Endometrium (tissue), 2 donors: ENCODE measurements at regions not wholly inside any gene's neighbourhood (a gene's known extent, or its start where the extent isn't known, plus 50 kb on each side); places are given as distances from the start of the nearest gene placed in this dataset.

Experiments used
- FAIRE-seq: peaks from 2 replicates; lab custom pipeline; 2012; peaks lifted over from hg19 to GRCh38; lab: Jason Lieb, UNC
- donor health status: control.
- donor health status: control.

DNA sequence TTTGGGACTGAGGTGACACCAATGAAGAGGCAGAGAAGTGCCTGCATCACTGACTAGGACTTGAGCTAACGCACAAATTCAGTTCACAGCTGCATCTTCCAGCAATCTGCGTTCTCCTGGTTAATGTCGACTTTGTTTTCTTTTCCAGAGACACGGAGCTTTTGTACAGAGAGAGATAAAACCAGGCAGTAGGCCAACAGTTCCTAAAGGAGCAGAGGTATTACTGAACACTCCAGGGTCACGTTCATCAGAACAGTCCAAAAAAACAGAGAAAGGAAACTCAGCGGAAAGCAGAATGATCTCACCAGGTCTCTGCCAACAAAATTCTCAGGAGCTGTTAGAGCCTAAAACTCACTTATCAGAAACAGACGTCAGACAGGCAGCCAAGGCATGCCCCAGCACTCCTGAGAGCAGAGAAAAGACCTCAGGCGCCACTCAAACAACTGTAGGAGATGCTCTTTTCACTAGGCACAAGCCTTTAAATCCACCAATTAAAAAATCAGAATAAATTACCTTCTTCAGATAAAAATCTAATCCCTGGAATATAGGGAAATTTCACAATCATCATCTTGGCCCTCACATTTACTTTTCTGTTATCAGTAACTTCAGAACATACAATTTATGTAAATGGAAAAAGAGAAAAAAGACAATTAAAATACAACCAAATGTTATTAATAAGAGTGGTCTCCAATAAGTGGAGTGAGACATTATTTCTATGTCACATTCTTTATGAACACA, 95.9 kb upstream of the SPTBN1 start:
- peak; percentile 48 for FAIRE-seq

- FAIRE-seq = no peak
These were observed 91.7 kb upstream of the SPTBN1 start for GRCh38 chr2:54364409-54364808.

DNA sequence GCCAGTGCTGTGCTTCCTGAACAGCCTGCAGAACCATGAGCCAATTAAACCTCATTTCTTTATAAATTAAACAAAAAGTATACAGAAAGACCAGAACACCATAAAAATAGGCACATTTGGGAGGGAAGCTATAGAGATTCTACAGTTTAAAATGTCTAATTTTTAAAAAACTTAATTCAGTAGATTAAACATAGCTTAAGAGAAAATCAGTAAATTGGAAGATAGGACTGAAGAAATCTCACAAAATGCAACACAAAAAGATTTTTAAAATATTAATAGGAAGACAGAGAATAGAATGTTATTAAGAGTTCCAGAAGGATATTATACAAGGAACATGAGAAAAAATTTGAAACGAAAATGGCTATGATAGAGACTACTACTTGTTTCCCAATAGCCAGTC, 90.5 kb upstream of the SPTBN1 start:
- FAIRE-seq = no peak

GRCh38 chr2:54366487-54367280, 89.4 kb upstream of the SPTBN1 start:
- FAIRE-seq = no peak

DNA sequence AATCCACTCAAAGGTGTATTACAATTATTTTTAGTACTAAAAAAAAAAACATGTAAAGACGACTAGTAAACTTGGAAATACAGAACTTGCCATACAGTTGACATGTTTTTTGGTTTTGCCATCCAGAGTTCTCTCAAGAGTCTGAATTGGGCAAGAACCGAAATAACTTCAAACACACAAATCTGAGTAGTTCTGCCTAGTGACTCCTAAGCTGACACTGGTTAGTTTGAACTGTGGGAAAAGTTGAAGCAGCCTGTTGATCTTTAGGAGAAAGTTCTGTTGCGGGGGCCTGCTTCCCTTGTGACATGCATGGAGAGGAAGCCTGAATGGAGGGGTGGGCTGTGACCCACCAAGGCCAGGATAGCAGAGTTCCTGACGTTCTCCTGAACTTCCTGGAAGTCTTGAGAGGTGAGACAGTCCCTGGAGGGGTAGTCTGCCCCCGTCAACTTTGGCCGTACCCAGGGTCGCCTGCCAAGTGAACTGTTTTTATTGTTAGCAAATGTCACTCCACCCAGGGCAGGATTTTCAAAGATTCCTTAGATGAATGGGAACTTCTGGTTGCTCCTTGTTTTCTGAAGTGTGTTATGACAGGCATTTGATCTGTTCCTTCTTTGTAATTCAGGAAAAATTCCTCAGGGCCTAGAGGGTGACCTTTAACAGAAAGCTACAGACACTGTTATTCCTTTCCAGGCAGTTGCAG, 85.6 kb upstream of the SPTBN1 start:
- no peak for FAIRE-seq

DNA sequence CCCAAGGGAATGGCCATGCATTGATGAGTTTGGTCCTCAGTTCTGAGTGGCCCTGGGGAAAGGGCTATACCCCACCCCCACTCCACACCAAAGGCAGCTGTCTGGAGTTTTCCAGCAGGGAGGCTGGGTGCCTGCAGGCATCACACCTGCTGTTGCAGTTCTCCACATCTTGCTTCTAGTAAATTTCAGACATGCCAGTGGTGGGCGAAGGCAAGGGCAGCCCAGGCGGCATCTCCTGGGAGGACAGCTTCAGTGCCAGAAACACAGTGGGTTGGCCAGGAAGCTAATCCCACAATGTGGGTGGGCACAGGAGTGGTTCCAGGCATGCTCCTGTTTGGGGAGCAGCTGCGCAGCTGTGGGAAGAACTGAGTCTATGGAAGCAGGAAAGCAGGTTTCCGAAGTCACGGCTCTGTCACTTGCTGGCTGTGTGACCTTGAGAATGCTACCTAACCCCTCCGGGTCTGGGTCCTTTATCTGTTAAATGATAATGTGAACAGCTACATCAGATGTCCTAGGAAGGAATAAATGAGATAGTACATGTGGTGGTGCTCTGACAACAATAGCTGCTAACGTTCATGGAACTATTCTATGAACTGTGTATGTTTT, 84.6 kb upstream of the SPTBN1 start:
- FAIRE-seq = no peak

DNA sequence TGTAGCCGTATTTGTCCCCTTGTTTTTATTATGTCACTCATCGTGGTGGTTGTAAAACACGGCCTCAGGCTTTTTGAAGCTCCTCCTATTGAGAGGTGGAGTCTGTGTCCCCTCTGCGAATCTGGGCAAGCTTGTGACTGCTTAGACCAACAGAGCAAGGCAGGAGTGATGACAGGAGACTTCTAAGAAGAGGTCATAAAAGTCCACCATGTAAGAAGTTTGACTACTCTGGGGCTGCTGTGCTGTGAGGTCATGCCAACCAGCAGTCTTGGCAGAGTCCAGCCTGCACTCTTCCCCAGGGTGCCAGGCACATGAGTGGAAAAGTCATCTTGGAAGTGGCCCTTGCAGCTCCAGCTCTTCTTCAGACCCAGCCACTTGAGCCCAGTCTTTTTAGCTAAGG, 83.8 kb upstream of the SPTBN1 start:
- FAIRE-seq = no peak

- no peak for FAIRE-seq
These were observed 82.3 kb upstream of the SPTBN1 start for GRCh38 chr2:54373855-54374254.

DNA sequence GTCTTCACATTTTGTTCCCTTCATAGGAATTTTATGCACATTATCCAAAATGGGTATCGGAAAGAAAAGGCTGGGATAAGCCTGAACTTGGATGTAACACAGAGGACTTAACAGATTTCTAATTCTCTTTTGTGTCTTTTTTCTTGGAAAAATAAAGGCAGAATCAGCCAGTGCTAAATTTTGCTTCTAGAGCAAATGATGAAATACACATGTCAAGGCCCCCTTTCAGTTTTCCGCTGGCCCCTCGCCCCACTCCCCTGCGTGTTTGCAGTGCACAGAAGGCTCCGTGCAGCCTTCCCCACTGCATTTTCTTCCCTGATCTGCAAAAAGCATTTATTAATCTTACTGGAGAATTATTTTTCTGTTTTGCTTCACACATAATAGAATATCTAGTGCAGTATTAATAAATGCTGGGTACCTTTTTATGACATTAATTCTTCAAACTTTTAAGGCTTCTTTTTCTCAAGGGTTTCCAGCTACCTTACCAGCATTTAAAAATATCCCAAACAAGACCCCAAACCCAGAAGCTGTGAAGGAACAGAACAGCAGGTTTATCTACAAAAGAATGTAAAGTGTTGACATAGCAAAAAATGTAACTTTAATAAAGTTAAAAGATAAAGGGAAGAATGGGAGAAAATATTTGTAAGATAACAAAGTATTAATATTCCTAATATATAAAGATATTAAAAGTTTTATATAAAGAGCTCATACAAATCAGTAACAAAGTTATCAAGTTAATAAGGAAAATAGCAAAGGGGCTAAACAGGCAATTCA, 81.3 kb upstream of the SPTBN1 start:
- no peak for FAIRE-seq

DNA sequence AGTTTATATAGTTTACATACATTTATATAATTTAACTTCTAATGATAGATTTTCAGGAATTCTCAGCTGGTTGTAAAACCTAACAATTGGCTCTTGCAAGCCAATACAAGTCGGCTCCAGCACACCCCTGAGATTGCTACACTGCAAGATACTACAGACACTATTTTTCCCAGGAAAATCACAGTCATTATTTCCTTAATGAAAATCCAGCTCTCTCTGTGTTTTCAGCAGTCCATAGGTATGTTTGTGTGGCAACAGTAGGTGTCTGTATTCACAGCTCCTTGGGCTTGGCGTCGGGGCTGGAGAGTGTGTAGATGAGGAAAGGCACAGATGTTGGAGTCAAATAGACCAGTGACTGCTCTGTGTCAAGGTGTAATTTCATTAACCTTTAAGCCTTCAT, 78.7 kb upstream of the SPTBN1 start:
- FAIRE-seq = no peak

DNA sequence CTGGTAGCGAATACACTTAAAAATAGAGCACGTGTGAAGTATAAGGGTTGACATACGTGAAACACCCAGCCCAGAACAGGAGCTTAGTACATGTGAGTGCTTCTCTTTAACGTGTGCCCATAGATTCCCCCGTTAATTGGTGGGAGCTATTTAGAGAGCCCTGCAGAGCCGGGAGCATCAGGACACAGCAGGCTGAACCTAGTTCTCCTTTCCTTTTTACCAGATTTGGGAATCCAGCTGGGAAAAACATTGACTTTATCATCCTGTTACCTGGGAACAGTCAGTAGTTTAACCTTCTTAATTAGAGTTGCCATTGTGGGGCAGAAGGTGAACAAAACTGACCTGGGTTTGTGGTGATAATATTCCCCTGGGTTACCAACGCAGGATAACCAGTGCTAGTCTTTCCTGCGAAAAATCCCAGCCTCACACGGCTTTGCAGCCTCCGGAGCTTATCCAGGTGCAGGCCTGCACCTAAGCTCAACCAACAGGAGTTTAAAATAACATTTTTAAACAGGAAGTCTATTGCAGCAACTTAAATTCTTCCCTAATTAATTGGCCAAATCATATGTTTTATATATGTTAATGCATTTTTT, 78.1 kb upstream of the SPTBN1 start:
- FAIRE-seq = no peak

DNA sequence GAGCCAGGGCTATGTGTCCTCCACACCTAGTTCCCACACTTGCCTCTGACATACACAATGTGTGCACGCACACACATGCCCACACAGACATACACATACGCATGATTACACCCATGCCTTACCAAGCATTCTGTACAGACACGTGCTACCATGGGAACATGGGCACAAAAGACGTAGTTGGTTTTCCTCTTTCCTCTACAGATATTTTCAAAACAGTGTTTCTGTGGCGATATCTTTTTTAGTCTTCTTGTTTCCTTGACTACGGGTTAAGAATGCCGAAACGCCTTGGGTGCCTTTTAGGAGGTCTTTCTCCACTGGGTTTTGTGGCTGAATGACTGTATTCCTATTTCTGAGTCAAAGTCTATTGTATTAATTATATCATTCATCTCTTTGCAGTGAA, 75.5 kb upstream of the SPTBN1 start:
- no peak for FAIRE-seq

DNA sequence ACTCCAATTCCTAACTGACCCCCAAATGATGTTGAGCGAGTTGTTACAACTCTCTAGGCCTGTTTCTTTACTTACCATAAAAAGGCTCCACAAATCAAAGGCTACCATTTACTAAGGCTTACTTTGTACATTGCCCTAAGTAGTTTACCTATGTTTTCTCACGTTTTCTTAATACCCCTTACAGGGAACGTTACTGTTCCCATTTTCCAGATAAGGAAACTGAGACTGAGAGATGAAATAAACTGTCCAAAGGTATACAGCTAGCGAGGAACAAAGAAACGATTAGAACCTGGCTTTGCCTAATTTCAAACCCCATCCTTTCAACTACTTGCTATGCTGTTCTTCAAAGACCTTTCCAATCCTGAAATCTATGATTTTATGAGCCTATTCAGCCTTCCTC, 74.8 kb upstream of the SPTBN1 start:
- no peak for FAIRE-seq

DNA sequence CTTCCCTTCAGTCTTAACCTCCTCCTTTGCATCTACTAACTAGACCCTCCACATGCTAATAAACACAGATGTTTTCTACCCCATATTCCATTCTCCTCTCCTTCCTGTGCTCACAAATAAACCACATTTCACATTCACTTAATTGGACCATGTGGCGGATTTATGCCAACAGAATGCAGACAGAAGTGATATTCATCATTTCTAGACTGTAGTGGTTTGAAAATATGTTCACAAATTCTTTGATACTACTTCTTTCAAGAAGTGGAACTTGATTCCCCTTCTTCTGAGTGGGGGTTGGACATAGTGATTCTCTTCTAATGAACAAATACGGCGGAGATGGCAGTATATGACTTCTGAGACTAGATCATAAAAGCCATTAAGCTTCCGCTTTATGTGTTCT, 73.5 kb upstream of the SPTBN1 start:
- no peak for FAIRE-seq

DNA sequence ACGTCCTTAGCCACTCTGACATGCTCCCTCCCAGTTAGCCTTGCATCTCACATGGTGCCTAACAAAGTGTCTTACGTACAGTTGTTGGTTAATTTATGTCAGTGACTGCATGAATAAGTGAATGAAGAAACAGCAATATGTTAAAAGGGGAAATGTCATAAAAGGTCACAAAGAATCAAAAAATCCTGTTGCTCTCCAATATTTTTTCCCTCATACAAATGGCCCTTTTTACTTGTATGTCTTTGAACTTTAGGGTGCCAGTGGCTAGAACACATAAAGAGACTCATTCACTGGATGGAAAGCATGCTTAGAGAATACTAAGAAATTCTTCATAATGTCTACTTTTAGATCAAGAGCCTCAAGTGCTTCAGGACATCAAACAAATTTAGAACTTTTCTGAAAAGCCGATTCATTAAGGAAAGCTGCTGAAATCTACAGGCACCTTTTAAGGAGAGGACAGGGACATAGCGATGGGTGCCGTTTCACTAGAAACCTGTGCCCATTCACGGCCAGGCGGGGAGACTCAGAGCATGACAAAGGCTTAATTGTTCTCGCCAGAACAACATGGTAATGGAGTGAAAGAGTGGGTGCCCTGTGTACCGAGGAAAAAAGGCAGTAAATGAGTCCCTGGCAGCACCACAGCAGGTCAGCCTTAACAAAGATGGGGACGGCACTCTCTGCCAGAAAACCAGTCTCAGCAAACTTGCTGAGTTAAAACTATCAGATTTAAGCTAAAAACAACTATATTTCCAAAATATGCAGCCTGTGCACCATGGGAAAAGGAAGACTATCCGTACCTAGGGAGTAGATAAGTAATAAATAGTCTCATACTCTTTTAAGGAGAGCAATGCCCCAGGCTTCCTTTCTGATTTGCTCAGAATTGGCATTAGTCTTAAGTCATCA, 71.6 kb upstream of the SPTBN1 start:
- no peak for FAIRE-seq

GRCh38 chr2:54385271-54385670, 70.9 kb upstream of the SPTBN1 start:
- FAIRE-seq = no peak

GRCh38 chr2:54386585-54386984, 69.5 kb upstream of the SPTBN1 start:
- FAIRE-seq = no peak

DNA sequence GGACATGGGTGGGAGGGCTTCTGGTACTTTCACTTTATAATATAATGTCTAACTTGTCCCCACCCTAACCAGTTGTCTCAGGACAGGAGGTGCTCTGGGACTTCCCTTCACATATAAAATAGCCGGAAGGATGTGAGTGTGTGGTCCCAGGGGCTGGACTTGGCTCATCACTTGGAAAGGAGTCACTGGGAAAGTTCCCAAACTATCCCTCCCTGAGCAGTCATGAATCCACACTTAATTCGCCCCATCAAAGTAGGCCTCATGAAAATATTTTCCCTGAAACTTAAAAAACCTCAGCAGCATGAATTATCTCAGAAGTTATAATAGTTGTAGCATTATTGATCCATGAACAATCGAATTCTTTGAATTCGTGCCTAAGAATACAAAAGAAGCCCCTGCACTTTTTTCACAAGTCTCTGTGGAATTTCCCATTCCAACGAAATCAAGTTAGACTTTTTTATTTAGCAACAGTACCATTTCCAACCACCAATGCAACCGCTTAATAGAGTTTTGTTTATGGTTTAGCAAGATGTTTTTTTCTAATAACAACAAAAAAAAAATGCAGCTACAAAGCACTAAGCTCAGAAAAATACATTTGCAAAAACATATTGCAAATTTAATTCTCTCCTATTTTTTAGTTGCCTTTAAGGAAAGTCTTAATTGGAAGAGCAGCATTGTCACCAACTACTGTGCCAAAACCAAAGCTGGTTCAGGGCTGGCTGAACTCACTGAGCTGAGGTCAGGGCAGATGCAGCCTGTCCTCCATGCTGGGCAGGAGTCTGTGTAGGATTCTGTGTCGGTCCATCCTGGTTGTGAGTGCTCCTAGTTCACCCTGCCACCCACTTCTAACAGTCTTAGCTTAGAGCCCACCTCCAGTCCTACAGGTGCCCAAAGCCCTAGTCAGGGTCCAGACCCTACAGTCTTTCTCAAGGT, 68.8 kb upstream of the SPTBN1 start:
- FAIRE-seq = peak; percentile 55

- FAIRE-seq = no peak
These were observed 68.1 kb upstream of the SPTBN1 start for GRCh38 chr2:54388076-54388475.
